ENCODE measurements at regions not wholly inside any gene's neighbourhood (a gene's known extent, or its start where the extent isn't known, plus 50 kb on each side); places are given as distances from the start of the nearest gene placed in this dataset.

GRCh38 chr15:60243769-60244168 lies 154.0 kb downstream of the ANXA2 start:
- Histone ChIP-seq H3K27ac (no peak overlapping the region), H3K4me3 (no peak overlapping the region), H3K36me3 (no peaks in the 10 kb centered on the region), H3K4me1 (no peaks in the 10 kb centered on the region), H3K27me3 (no peaks in the 10 kb centered on the region), H3K9me3 (peaks cover 0 to 6% (median 0%) of the 10 kb centered on the region in 3 donors)
- TF ChIP-seq, protein P1, sequence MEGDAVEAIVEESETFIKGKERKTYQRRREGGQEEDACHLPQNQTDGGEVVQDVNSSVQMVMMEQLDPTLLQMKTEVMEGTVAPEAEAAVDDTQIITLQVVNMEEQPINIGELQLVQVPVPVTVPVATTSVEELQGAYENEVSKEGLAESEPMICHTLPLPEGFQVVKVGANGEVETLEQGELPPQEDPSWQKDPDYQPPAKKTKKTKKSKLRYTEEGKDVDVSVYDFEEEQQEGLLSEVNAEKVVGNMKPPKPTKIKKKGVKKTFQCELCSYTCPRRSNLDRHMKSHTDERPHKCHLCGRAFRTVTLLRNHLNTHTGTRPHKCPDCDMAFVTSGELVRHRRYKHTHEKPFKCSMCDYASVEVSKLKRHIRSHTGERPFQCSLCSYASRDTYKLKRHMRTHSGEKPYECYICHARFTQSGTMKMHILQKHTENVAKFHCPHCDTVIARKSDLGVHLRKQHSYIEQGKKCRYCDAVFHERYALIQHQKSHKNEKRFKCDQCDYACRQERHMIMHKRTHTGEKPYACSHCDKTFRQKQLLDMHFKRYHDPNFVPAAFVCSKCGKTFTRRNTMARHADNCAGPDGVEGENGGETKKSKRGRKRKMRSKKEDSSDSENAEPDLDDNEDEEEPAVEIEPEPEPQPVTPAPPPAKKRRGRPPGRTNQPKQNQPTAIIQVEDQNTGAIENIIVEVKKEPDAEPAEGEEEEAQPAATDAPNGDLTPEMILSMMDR (IDR thresholded peaks at IDR 0.05), result no peak
- intact Hi-C loops (cut with DNase I; ENCODE audit: low total_unique reads), result no loop called here
- no peak for DNase-seq

DNA sequence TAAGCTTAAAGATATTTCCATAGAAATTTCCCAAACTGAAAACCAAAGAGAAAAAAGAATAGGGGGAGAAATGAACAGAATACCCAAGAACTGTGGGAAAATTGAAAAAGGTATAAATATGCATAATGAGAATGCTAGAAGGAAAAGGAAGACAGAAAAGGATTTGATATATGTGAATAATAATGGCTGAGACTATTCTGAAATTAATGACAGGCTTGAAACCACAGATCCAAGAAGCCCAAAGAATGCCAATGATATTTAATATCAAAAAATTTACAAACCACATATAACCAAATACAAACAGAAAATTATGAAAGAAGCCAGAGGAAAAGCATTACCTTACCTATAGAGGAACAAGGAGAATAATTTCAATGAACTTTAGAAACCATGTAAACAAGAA lies 153.0 kb downstream of the ANXA2 start:
- Histone ChIP-seq H3K4me3 (no peak overlapping the region), H3K27me3 (no peaks in the 10 kb centered on the region), H3K4me1 (no peaks in the 10 kb centered on the region), H3K27ac (no peak overlapping the region), H3K9me3 (peaks cover 0 to 6% (median 0%) of the 10 kb centered on the region in 3 donors), H3K36me3 (no peaks in the 10 kb centered on the region)
- TF ChIP-seq, protein P1 (IDR thresholded peaks at IDR 0.05), result no peak
- DNase-seq, result no peak
- intact Hi-C loops (cut with DNase I; ENCODE audit: low total_unique reads), result no loop called here

DNA sequence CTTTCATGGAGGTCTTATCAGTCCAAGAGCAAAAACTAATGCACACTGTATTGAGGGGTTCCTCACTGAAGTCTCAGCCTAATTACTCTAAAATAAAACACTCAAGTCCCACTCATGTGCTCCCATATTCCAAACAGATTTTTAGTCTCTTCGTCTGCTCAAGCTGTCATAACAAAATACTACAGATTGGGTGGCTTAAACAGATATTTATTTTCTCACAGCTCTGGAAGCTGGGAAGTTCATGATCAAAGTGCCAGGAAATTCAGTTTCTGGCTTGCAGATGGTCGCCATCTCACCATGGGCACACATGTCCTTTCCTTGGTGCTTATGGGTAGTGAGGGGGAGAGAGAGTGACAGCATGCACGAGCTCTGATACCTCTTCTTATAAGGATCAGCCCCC lies 147.5 kb downstream of the ANXA2 start:
- H3K4me1 ChIP-seq, result no peaks in the 10 kb centered on the region
- TF ChIP-seq, protein P1 (IDR thresholded peaks at IDR 0.05), result no peak
- H3K9me3 ChIP-seq, result no peaks in the 10 kb centered on the region
- H3K27me3 ChIP-seq, result no peaks in the 10 kb centered on the region
- DNase-seq, result no peak
- no peak overlapping the region for H3K4me3 ChIP-seq
- H3K36me3 ChIP-seq, result no peaks in the 10 kb centered on the region
- intact Hi-C loops (cut with DNase I; ENCODE audit: low total_unique reads), result no loop called here
- H3K27ac ChIP-seq, result no peak overlapping the region

DNA sequence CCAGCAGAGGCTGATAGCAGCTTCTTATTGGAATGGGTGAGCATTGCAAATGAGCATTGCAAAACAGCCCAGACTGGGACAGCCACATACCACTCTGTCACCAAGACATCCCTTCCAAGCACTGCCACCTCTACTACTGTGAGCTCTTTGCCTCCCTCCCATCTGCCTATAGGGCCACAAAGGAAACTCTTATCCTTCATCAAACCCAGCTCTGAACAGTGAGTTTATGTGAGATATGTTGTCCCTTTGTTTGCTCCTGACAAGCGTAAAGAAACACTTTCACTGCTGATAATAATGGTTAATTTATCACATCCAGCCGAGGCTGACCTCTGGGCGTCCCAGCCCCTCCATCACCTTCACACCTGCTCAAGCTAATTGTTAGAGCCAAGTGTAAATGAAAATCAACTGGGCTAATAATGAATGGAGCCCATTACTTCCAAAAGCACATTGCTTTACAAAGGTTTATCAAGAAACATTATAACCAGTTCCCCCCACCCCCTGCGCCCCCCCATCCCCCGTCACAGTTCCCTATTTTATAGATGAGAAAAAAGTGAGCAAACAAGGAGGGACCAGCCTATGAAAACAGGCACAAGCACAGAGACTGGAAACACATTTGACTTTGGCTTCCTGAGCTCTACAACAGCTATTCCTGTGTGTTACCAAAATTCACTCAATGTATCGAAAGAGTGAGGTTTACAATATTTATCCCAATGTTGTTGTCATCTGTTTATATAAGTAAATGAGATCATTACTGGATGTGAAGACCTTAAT lies 146.3 kb downstream of the ANXA2 start:
- intact Hi-C loops (cut with DNase I; ENCODE audit: low total_unique reads), result no loop called here
- no peaks in the 10 kb centered on the region for H3K4me1 ChIP-seq

GRCh38 chr15:60254416-60254815 lies 143.4 kb downstream of the ANXA2 start:
- Histone ChIP-seq H3K27ac (no peak overlapping the region), H3K27me3 (no peaks in the 10 kb centered on the region), H3K36me3 (no peaks in the 10 kb centered on the region), H3K4me1 (no peaks in the 10 kb centered on the region), H3K4me3 (no peak overlapping the region), H3K9me3 (no peaks in the 10 kb centered on the region)
- intact Hi-C loops (cut with DNase I; ENCODE audit: low total_unique reads), result no loop called here
- no peak for DNase-seq
- TF ChIP-seq, protein P1 (IDR thresholded peaks at IDR 0.05), result no peak

More for the DNA sequence above, 146.3 kb downstream of the ANXA2 start:
- Histone ChIP-seq H3K27ac (no peak overlapping the region), H3K4me3 (no peak overlapping the region), H3K9me3 (no peaks in the 10 kb centered on the region), H3K36me3 (no peaks in the 10 kb centered on the region), H3K27me3 (no peaks in the 10 kb centered on the region)
- TF ChIP-seq, protein P1 (IDR thresholded peaks at IDR 0.05), result no peak
- no peak for DNase-seq
